NCI-H2196 treated with DMSO at 0.1 percent for 48 hours (cell line): ENCODE measurements at regions not wholly inside any gene's neighbourhood (a gene's known extent, or its start where the extent isn't known, plus 50 kb on each side); places are given as distances from the start of the nearest gene placed in this dataset.

Source experiments
- DNase-seq: peaks from one replicate; lab custom pipeline; 2025; ENCODE audit not compliant: unreplicated experiment; lab: John Stamatoyannopoulos, UW

GRCh38 chr20:22909436-22909835 lies 125.7 kb upstream of the SSTR4 start:
- DNase-seq = no peak

- DNase-seq = no peak
These were observed 124.7 kb upstream of the SSTR4 start for GRCh38 chr20:22910287-22910852.

DNA sequence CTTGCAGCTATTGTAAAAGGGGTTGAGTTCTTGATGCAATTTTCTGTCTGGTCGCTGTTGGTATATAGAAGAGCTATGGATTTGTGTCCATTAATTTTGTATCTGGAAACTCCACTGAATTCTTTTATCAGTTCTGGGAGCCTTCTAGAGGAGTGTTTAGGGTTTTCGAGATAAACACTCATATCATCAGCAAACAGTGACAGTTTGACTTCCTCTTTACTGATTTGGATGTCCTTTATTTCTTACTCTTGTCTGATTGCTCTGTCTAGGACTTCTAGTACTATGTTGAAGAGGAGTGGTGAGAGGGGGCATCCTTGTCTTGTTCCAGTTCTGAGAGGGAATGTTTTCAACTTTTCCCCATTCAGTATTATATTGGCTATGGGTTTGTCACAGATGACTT lies 120.8 kb upstream of the SSTR4 start:
- no peak for DNase-seq

- no peak for DNase-seq
These were observed 119.6 kb upstream of the SSTR4 start for GRCh38 chr20:22915512-22915911.

- no peak for DNase-seq
These were observed 118.9 kb upstream of the SSTR4 start for GRCh38 chr20:22916021-22916842.

DNA sequence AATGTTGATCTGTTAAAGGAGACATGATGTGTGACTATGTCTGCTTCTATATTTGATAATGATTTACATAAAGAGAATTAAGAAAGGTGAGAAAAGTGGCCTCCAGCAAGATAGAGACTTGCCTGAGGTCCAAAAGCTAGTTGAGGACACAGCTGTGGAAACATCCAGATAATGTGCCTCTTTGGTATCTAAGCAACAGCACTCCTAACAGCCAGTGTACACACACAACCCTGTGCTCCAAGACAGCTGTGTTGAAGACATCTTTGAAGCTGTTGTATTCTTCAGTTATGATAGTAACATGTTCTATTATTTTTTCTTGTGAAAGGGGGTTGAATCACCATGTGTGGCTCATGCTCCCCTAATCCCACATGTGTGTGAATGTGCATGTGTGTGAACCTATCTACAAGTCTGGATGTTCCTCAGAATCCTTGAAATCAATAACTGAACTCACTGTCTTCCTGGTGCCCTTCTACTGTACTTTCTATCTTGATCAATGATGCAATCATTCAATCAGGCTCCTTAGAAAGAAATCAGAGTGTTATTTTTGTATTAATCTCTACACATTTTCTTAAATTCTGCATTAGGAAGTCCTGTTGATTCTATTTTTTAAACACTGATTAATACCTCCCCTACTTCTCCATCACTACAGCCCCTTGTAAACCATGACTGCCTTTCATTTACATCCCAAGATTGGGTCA lies 116.7 kb upstream of the SSTR4 start:
- no peak for DNase-seq

GRCh38 chr20:22920898-22921297 lies 114.2 kb upstream of the SSTR4 start:
- no peak for DNase-seq

DNA sequence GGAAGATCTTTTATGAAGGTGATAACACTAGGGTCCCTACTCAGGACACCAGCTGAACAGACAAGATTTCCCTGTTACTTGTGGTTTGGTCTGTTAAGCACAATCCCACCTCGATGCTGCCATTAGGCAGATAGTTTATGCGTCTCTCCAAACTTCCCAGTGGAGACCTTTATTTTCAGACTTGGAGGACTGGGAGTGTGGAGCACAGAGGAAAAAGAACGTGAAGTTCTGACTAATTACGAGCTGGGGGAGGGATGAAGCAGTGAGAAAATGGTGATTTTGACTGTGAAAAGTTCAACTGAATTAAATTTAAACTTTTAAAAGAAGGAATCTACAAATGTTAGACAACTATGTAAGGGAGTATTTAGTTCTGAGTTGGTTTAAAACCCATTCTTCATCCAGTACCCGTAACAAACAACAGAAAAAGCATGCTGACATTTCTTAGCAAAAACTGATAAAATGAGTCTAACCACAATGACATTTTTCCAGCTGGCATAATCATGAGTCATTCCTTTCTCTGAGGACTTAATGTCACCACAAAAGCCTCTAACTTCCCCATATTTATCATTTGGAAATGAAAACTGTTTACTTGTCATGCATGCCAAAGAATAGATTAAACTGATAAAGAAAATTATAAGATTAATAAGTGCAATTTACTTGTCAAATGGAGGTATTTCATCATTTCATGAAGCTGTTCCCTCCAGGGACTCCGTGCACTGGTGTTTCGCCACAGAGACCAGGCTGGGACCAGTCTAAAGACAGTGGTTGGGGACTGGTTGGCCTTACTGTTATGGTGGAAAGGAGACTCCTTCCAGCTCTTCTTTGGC lies 113.3 kb upstream of the SSTR4 start:
- DNase-seq = no peak

DNA sequence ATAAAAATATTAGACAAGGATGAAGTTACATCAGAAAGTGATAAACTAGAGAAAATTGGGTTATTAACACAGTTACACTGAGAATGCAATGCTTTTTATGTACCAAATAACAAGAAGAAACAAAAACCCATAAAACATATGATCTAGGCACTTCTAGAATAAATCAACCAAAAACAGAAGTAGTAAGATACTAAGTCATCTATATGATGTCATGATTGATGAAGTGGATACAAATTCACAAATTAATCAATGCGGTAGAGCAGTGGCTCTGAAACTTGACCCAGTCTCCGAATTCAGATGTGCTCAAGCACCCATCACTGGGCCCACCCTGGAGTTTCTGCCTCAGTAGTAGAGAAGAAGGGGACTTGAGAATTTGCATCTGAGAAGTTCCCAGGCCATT lies 112.1 kb upstream of the SSTR4 start:
- DNase-seq = no peak

GRCh38 chr20:22924046-22924737 lies 110.9 kb upstream of the SSTR4 start:
- no peak for DNase-seq

DNA sequence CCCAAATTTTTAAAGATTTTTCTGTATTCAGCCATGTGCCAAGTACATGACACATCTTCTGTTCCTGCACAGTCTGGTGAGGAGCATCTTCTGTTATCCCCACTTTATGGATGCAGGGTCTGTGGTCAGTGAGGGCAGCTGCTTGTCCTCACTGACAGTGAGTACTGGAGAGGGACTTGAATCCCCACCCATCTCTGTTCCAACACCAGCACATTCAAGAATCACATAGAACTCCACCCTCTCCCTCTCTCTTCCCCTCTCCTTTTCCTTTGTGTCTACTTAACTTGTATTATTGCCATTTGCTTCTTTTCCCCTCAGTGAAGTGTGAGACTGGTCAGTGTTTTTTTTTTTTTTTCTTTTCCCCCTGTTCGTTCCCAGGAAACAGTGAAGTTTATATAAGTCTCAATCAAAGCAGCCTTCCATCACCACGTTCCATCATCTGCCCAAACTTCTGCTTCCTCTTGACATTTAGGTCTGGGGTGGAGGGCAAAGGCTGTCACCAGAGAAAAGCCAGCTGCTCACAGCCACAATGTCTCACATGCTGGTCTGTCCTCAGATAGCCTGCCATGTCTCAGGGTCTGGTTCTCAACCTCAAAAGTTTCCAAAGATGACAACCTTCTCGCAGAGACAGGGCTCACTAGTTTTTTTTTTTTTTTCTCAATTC lies 110.0 kb upstream of the SSTR4 start:
- no peak for DNase-seq

- no peak for DNase-seq
These were observed 109.5 kb upstream of the SSTR4 start for GRCh38 chr20:22925613-22925983.

- no peak for DNase-seq
These were observed 107.6 kb upstream of the SSTR4 start for GRCh38 chr20:22927537-22927936.

- DNase-seq = no peak
These were observed 106.4 kb upstream of the SSTR4 start for GRCh38 chr20:22928679-22929078.

- no peak for DNase-seq
These were observed 105.5 kb upstream of the SSTR4 start for GRCh38 chr20:22929661-22930060.

GRCh38 chr20:22931653-22932608 lies 103.2 kb upstream of the SSTR4 start:
- DNase-seq = no peak

GRCh38 chr20:22939181-22939580 lies 95.9 kb upstream of the SSTR4 start:
- no peak for DNase-seq

- no peak for DNase-seq
These were observed 94.8 kb upstream of the SSTR4 start for GRCh38 chr20:22940350-22940749.

DNA sequence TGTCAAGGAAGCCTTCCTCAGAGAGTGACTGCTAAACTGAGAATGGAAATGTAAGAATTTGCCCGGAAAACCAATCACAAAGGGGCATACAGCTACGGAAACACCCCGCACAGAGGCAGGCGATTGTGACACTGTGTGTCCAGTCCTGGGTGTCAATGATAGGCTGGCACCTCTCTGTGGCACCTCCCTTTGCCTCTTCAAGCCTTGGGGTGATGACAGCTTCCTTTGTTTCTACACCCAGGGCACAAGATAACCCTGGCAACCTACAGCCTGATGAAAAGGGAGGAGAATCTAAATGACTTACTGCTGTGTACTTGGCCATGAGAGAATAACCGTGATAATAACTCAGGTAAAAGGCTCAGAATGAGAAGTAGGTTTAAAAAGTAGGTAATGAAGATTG lies 93.6 kb upstream of the SSTR4 start:
- DNase-seq = no peak
